PC-9 (cell line): ENCODE measurements at regions not wholly inside any gene's neighbourhood (a gene's known extent, or its start where the extent isn't known, plus 50 kb on each side); places are given as distances from the start of the nearest gene placed in this dataset.

Experiments
- EZH2 ChIP-seq: fragments of 200-600 bp; sonication (generic); IDR thresholded peaks from 2 replicates; pipeline ENCODE4 v1.8.0; 2017; ENCODE audit warnings: antibody characterized with exemption, low read depth
- TF ChIP-seq, protein P1 (sequence below): fragments of 200-600 bp; sonication (generic); conservative IDR thresholded peaks from 2 replicates; pipeline ENCODE4 v1.6.1; 2017; ENCODE audit warnings: mixed run types, antibody characterized with exemption, mild to moderate bottlenecking, moderate library complexity

DNA sequence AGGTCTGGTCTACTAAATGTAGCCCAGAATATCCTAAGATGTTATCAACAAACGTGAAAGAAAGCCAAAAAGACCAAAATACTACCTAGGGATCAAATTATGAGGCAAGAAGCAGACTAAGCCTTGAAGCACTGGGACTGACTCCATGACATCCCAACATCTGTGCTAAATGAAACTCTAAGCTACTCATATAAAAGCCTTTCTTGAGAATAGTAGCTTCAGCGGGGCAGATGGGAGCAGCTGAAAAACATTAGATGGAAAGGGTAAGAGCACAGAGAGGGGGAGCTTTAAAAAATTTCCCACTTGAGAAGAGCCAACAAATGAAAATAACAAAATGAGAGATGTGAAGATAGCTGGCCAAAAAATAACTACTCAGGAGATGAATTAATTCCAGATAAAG is 81.7 kb downstream of the MAD2L1 start:
- TF ChIP-seq, protein P1, sequence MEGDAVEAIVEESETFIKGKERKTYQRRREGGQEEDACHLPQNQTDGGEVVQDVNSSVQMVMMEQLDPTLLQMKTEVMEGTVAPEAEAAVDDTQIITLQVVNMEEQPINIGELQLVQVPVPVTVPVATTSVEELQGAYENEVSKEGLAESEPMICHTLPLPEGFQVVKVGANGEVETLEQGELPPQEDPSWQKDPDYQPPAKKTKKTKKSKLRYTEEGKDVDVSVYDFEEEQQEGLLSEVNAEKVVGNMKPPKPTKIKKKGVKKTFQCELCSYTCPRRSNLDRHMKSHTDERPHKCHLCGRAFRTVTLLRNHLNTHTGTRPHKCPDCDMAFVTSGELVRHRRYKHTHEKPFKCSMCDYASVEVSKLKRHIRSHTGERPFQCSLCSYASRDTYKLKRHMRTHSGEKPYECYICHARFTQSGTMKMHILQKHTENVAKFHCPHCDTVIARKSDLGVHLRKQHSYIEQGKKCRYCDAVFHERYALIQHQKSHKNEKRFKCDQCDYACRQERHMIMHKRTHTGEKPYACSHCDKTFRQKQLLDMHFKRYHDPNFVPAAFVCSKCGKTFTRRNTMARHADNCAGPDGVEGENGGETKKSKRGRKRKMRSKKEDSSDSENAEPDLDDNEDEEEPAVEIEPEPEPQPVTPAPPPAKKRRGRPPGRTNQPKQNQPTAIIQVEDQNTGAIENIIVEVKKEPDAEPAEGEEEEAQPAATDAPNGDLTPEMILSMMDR = no peak
- no peak for TF ChIP-seq EZH2
